Left ventricle myocardium inferior (tissue), 1 donor: ENCODE measurements at regions not wholly inside any gene's neighbourhood (a gene's known extent, or its start where the extent isn't known, plus 50 kb on each side); places are given as distances from the start of the nearest gene placed in this dataset.

ENCODE experiments used
- DNase-seq: peaks from one replicate; pipeline ENCODE4 v3.0.0-alpha.2; 2020
- H3K27ac ChIP-seq: fragments of 200-600 bp; replicated peaks from 2 replicates; pipeline ENCODE4 v1.8.0; 2021
- H3K27me3 ChIP-seq: fragments of 200-600 bp; 2 replicates; pipeline ENCODE4 v1.8.0; 2021; ENCODE audit warnings: low read depth
- H3K36me3 ChIP-seq: fragments of 200-600 bp; 2 replicates; pipeline ENCODE4 v1.8.0; 2021
- H3K4me1 ChIP-seq: fragments of 200-600 bp; 2 replicates; pipeline ENCODE4 v1.8.0; 2021
- H3K4me3 ChIP-seq: fragments of 200-600 bp; 2 replicates; pipeline ENCODE4 v1.8.0; 2021; ENCODE audit warnings: mild to moderate bottlenecking, moderate library complexity
- H3K9me3 ChIP-seq: fragments of 200-600 bp; replicated peaks from 2 replicates; pipeline ENCODE4 v1.8.0; 2021
- intact Hi-C: fragments of 100-400 bp; cut with micrococcal nuclease; formaldehyde crosslinking; loops from one replicate; pipeline ENCODE4 v1.11.0; 2022
- TF ChIP-seq, protein P1 (sequence below): fragments of 200-600 bp; IDR thresholded peaks from 2 replicates; pipeline ENCODE4 v1.8.0; 2021; ENCODE audit warnings: antibody characterized with exemption, mild to moderate bottlenecking, borderline replicate concordance
- donor health status: DM: no; HTN: yes; CAD: no; lungs with severe emphysema.

DNA sequence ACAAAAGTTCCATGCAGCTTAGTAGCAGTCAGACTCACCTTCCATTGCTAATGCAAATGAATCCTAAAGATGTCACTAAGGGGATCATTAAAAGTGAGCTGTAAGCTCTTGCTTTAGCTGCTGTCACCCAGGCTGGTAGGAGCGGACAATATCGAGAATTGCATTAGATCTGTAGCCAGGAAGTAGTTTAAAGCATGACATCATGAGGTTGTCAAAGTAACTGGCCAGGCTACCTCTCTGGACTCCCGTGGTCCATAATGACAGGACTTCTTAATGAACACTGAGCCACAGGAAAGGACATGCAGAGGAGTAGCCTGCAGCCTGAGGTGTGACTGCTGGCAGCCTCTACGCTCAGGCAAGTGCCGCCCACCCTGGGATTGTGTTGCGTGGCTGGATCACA, 522.3 kb upstream of the NBEA start:
- Histone ChIP-seq H3K4me3 (no peak overlapping the region), H3K4me1 (peaks cover 7% of the 10 kb centered on the region), H3K27ac (no peak overlapping the region), H3K27me3 (no peaks in the 10 kb centered on the region), H3K9me3 (no peaks in the 10 kb centered on the region), H3K36me3 (no peaks in the 10 kb centered on the region)
- intact Hi-C loops = no loop called here
- TF ChIP-seq, protein P1, sequence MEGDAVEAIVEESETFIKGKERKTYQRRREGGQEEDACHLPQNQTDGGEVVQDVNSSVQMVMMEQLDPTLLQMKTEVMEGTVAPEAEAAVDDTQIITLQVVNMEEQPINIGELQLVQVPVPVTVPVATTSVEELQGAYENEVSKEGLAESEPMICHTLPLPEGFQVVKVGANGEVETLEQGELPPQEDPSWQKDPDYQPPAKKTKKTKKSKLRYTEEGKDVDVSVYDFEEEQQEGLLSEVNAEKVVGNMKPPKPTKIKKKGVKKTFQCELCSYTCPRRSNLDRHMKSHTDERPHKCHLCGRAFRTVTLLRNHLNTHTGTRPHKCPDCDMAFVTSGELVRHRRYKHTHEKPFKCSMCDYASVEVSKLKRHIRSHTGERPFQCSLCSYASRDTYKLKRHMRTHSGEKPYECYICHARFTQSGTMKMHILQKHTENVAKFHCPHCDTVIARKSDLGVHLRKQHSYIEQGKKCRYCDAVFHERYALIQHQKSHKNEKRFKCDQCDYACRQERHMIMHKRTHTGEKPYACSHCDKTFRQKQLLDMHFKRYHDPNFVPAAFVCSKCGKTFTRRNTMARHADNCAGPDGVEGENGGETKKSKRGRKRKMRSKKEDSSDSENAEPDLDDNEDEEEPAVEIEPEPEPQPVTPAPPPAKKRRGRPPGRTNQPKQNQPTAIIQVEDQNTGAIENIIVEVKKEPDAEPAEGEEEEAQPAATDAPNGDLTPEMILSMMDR = no peak
- no peak for DNase-seq

DNA sequence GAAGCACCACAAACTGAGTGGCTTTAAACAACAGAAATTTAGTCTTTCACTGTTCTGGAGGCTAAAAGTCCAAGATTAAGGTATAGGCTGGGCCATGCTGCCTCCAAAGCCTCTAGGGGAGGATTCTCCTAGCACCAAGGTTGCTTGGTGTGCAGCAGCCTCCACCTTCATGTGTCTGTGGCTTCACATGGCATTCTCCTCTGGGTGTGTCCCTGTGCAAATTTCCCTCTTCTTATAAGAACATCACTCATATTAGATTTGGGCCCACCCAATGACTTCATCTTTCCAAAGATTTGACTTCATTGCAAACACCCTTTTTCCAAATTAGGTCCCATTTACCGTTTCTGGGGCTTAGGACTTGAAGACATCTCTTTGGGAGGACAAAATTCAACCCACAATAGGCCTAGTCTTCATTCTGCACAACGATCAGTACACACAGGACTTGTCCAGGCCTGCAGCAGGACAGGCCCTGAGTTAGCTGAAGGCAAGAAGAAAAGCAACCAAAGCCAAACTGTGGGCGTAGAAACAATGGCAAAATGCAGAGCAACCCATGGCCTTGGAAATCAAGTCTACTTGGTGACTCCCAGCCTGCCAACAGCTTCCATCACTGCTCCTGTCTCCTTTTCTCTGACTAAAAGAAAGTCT, 521.2 kb upstream of the NBEA start:
- Histone ChIP-seq H3K36me3 (no peaks in the 10 kb centered on the region), H3K27me3 (no peaks in the 10 kb centered on the region), H3K4me1 (peaks cover 7% of the 10 kb centered on the region), H3K9me3 (no peaks in the 10 kb centered on the region), H3K4me3 (no peak overlapping the region), H3K27ac (no peak overlapping the region)
- intact Hi-C loops = no loop called here
- TF ChIP-seq, protein P1 = no peak
- no peak for DNase-seq

DNA sequence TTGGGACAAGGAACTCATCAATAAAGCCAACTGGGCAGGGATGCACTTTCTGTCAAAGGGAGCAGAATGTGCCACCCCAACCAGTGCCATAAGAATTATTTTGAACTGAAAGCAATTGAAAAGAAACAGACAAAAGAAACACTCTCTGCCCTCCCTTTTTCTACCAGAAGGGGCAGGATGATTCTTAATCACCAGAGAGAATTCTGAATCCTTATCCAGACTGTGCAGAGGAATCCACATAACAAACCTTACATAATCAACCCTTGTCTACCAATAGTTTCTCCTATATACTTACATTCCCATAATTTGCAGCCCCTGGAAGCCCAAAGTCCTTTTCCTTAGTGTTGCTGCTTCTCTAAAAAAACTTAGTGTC, 520.7 kb upstream of the NBEA start:
- no peak overlapping the region for H3K4me3 ChIP-seq
- H3K27ac ChIP-seq = no peak overlapping the region
- peaks cover 7% of the 10 kb centered on the region for H3K4me1 ChIP-seq
- H3K9me3 ChIP-seq = no peaks in the 10 kb centered on the region
- no peak for DNase-seq
- H3K27me3 ChIP-seq = no peaks in the 10 kb centered on the region
- TF ChIP-seq, protein P1 = no peak
- H3K36me3 ChIP-seq = no peaks in the 10 kb centered on the region
- intact Hi-C loops = no loop called here

DNA sequence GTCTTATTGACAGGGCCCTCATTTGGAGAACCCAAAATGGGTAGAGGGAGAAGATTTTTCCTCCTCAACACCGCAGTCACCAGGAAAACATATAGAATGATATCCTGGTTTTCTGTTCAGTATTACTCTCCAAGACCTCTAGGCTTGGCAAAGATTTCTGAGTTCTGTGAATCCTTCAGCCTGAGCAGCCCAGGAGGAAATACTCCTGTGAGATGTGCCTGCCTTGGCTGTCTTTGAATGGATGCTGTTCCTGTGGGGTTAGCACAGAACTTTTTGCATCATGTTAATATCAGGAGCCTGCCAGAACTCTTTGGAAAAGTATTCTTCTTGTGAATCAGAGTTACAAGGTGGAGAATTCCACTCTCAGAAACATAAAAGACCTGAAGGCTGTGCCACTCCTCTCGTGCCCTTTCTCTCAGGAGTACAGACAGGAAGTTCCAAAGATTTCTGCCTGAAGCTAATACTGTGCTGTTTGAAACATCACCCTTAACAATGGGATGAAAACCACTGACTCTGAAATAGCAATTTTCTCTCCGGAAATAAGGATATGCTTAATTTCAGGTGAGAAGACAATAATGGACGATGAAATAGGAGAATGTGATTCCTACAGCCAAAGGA, 520.1 kb upstream of the NBEA start:
- H3K36me3 ChIP-seq = no peaks in the 10 kb centered on the region
- peaks cover 4% of the 10 kb centered on the region for H3K4me1 ChIP-seq
- no peaks in the 10 kb centered on the region for H3K27me3 ChIP-seq
- intact Hi-C loops = no loop called here
- H3K4me3 ChIP-seq = no peak overlapping the region
- H3K27ac ChIP-seq = no peak overlapping the region
- DNase-seq = no peak
- no peaks in the 10 kb centered on the region for H3K9me3 ChIP-seq
- TF ChIP-seq, protein P1 = no peak

DNA sequence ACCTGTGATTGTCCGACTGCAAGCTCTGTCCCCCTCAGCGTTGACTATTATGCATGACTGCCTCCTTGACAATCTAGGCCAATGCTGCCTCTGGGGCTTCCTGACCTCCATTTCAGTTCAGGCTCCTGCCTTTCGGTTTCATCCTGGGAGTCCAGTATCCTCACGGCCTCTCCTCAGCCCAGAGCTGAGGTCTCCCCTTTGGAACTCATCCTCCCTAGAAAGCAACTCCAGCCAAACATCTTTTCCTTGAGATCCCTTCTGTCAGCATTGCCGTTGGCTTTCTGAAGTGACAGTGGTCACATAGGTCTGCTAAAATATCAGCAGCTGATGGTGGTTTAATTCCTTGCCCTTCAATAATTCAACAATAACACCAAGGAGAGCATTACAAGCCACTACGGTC, 519.1 kb upstream of the NBEA start:
- Histone ChIP-seq H3K9me3 (no peaks in the 10 kb centered on the region), H3K27ac (no peak overlapping the region), H3K4me1 (no peaks in the 10 kb centered on the region), H3K27me3 (no peaks in the 10 kb centered on the region), H3K4me3 (no peak overlapping the region), H3K36me3 (no peaks in the 10 kb centered on the region)
- TF ChIP-seq, protein P1 = no peak
- no peak for DNase-seq
- intact Hi-C loops = no loop called here
